Neuronal stem cell (in vitro differentiated cells): ENCODE measurements at regions not wholly inside any gene's neighbourhood (a gene's known extent, or its start where the extent isn't known, plus 50 kb on each side); places are given as distances from the start of the nearest gene placed in this dataset.

ENCODE experiments used
- DNase-seq: peaks from one replicate; pipeline ENCODE4 v3.0.0-alpha.2; 2013; ENCODE audit warnings: low spot score
- H2AFZ ChIP-seq: one replicate; pipeline ENCODE4 v1.6.1; 2013; ENCODE audit warnings: mild to moderate bottlenecking, low read length, inconsistent platforms
- H2AK5ac ChIP-seq: 2 replicates; pipeline ENCODE4 v1.6.1; 2013; ENCODE audit warnings: low read depth, mild to moderate bottlenecking, inconsistent platforms, low read length, moderate library complexity, mixed read lengths
- H2BK120ac ChIP-seq: 2 replicates; pipeline ENCODE4 v1.6.1; 2013; ENCODE audit warnings: low read depth, mild to moderate bottlenecking, inconsistent platforms, low read length, moderate library complexity, mixed read lengths
- H2BK12ac ChIP-seq: one replicate; pipeline ENCODE4 v1.6.1; 2013; ENCODE audit warnings: low read length, inconsistent platforms
- H2BK15ac ChIP-seq: 2 replicates; pipeline ENCODE4 v1.6.1; 2013; ENCODE audit warnings: mild to moderate bottlenecking, low read length, inconsistent platforms, mixed read lengths
- H2BK5ac ChIP-seq: one replicate; pipeline ENCODE4 v1.6.1; 2013; ENCODE audit warnings: inconsistent platforms, mild to moderate bottlenecking, low read length, moderate library complexity
- H3K14ac ChIP-seq: one replicate; pipeline ENCODE4 v1.6.1; 2013; ENCODE audit warnings: low read length, inconsistent platforms
- H3K18ac ChIP-seq: 2 replicates; pipeline ENCODE4 v1.6.1; 2013; ENCODE audit warnings: low read length, inconsistent platforms
- H3K23ac ChIP-seq: 2 replicates; pipeline ENCODE4 v1.6.1; 2013; ENCODE audit warnings: low read depth, mild to moderate bottlenecking, mixed read lengths, low read length, inconsistent platforms; ENCODE audit not compliant: poor library complexity
- H3K27ac ChIP-seq: replicated peaks from 3 replicates; pipeline ENCODE4 v1.5.1; 2013; ENCODE audit warnings: low read length, inconsistent platforms
- H3K27me3 ChIP-seq, 3 experiments: 2 replicates each; pipeline ENCODE4 v1.6.1; 2013; ENCODE audit warnings: low read length in 3 of 3, mild to moderate bottlenecking in 2 of 3, inconsistent platforms in 1 of 3, low read depth in 1 of 3, mixed read lengths in 1 of 3, moderate library complexity in 1 of 3; ENCODE audit not compliant: control insufficient read depth in 3 of 3, insufficient read depth in 3 of 3
- H3K36me3 ChIP-seq, 2 donors: replicated peaks in 1 of 2; 2 replicates each; pipeline ENCODE4 v1.6.1; 2013; ENCODE audit warnings: low read length in 2 of 2; ENCODE audit not compliant: control insufficient read depth in 2 of 2, insufficient read depth in 2 of 2
- H3K4ac ChIP-seq: 2 replicates; pipeline ENCODE4 v1.6.1; 2013; ENCODE audit warnings: inconsistent platforms, mild to moderate bottlenecking, low read length, moderate library complexity
- H3K4me1 ChIP-seq, 2 donors: 1 replicate in 1 of 2; 2 replicates in 1 of 2; pipeline ENCODE4 v1.6.1; 2013; ENCODE audit warnings: low read length in 2 of 2, low read depth in 1 of 2; ENCODE audit not compliant: control insufficient read depth in 2 of 2, insufficient read depth in 1 of 2
- H3K4me2 ChIP-seq: one replicate; pipeline ENCODE4 v1.6.1; 2013; ENCODE audit warnings: mild to moderate bottlenecking, low read length, inconsistent platforms; ENCODE audit not compliant: insufficient read depth, poor library complexity, severe bottlenecking
- H3K4me3 ChIP-seq, 2 donors: 2 replicates each; pipeline ENCODE4 v1.5.1; 2013; ENCODE audit warnings: low read length in 2 of 2, mild to moderate bottlenecking in 2 of 2, inconsistent platforms in 1 of 2, moderate library complexity in 1 of 2
- H3K79me1 ChIP-seq: one replicate; pipeline ENCODE4 v1.6.1; 2013; ENCODE audit warnings: low read depth, mild to moderate bottlenecking, inconsistent platforms, low read length, moderate library complexity
- H3K9ac ChIP-seq: one replicate; pipeline ENCODE4 v1.6.1; 2013; ENCODE audit warnings: mild to moderate bottlenecking, low read depth, low read length, inconsistent platforms; ENCODE audit not compliant: poor library complexity
- H3K9me3 ChIP-seq, 2 donors: replicated peaks in 1 of 2; 2 replicates each; pipeline versions ENCODE3 to v1.6.1; 2013; ENCODE audit warnings: low read length in 2 of 2, mild to moderate bottlenecking in 2 of 2, inconsistent platforms in 1 of 2, low read depth in 1 of 2, mixed read lengths in 1 of 2, moderate library complexity in 1 of 2; ENCODE audit not compliant: control insufficient read depth in 2 of 2, insufficient read depth in 1 of 2
- H4K8ac ChIP-seq: one replicate; pipeline ENCODE4 v1.6.1; 2013; ENCODE audit warnings: low read depth, mild to moderate bottlenecking, inconsistent platforms, low read length, moderate library complexity
- H4K91ac ChIP-seq: one replicate; pipeline ENCODE4 v1.6.1; 2013; ENCODE audit warnings: low read length, low read depth, mild to moderate bottlenecking, inconsistent platforms; ENCODE audit not compliant: poor library complexity
- WGBS, 2 donors: extraction: QIAGEN DNeasy Blood & Tissue Kit; methylation state at CpG; one replicate each; pipeline ENCODE4 v1.1.7; 2013; ENCODE audit warnings: missing lambda C conversion rate in 2 of 2, mixed read lengths in 1 of 2; ENCODE audit not compliant: insufficient read length in 2 of 2, insufficient replicate concordance in 1 of 2; ENCODE audit errors: extremely low coverage in 2 of 2; 5-methylcytosine and 5-hydroxymethylcytosine counted together

DNA sequence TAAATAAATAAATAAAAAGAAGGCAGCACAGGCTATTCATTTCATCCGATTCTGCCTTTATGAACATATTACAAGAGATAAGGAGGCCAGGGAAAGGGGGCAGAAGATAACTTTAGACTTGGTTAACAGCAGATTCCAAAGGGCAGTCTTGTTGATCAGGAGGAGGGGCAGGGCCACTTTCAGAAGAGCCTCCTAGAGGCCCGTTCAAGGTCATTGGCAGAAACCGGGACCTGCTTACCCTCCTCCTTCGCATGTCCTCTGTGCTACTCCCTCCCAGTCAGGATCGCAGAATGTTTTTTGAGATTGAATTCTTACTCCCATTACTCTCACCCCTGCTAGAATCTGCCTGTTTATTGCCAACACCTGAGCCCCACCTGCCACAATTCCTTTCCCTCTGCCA is 217.0 kb upstream of the IPO5 start:
- H3K27me3 ChIP-seq = no peaks in the 10 kb centered on the region
- H4K8ac ChIP-seq = no peak overlapping the region
- H3K27ac ChIP-seq = no peak overlapping the region
- no peak overlapping the region for H2BK5ac ChIP-seq
- H3K4ac ChIP-seq = no peak overlapping the region
- no peak overlapping the region for H3K4me3 ChIP-seq
- no peak overlapping the region for H2BK12ac ChIP-seq
- H3K4me2 ChIP-seq = no peak overlapping the region
- no peak for DNase-seq
- no peak overlapping the region for H3K14ac ChIP-seq
- no peaks in the 10 kb centered on the region for H3K9me3 ChIP-seq
- H2BK120ac ChIP-seq = no peak overlapping the region
- H4K91ac ChIP-seq = no peak overlapping the region
- no peaks in the 10 kb centered on the region for H3K36me3 ChIP-seq
- H3K4me1 ChIP-seq = no peaks in the 10 kb centered on the region
- no peak overlapping the region for H2AFZ ChIP-seq
- H2BK15ac ChIP-seq = no peak overlapping the region
- no CpG with 5 or more reads among the region's 5 CpGs for WGBS, 2 donors
- no peak overlapping the region for H3K9ac ChIP-seq
- H3K79me1 ChIP-seq = no peaks in the 10 kb centered on the region
- H3K23ac ChIP-seq = no peak overlapping the region
- no peak overlapping the region for H3K18ac ChIP-seq
- H2AK5ac ChIP-seq = no peak overlapping the region

DNA sequence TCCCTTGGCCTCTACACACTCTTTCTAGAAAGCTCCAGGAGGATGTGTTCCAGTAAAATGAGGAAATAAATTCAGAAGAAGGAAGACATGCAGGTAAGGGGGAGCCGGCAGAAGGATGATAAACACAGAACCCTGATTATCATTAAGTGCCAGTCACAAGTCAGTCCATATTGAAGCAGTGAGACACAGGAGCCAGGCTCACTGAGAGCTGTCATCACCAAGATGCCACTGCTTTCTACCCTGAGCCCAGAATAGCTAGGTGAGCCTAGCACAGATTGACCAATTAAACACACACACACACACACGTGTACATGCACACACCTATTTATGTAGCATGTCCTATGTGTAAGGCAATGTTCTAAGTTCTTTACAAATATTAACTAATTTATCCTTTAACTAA is 211.4 kb upstream of the IPO5 start:
- Histone ChIP-seq H2BK15ac (no peak overlapping the region), H4K8ac (no peak overlapping the region), H3K27ac (no peak overlapping the region), H3K36me3 (no peaks in the 10 kb centered on the region), H2BK120ac (no peak overlapping the region), H2BK5ac (no peak overlapping the region), H2AFZ (no peak overlapping the region), H3K9ac (no peak overlapping the region), H3K4me3 (no peak overlapping the region), H3K14ac (no peak overlapping the region), H3K4me2 (no peak overlapping the region), H3K23ac (no peak overlapping the region), H2BK12ac (no peak overlapping the region), H3K4me1 (no peaks in the 10 kb centered on the region), H3K9me3 (no peaks in the 10 kb centered on the region), H3K79me1 (no peaks in the 10 kb centered on the region), H3K27me3 (no peaks in the 10 kb centered on the region), H4K91ac (no peak overlapping the region), H3K18ac (no peak overlapping the region), H3K4ac (no peak overlapping the region), H2AK5ac (no peak overlapping the region)
- WGBS, 2 donors = no CpG with 5 or more reads among the region's 2 CpGs
- no peak for DNase-seq

DNA sequence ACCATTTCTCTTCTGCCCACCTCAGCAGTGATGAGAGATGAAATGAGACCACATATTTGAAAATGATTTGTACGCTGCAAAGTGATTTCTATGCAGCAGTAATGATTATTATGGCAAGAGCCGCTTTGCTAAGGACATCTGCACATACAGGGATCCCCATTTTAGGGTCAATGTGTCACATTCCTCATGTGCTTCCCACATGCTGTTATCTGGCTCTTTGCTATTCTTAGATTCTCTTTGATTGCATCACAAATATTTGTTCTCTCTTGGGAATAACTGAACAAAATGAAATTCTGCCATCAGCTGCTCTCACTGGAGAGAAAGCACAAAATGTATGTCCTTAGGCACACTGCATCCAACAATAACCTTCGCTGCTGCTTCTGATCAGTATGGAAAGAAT is 209.5 kb upstream of the IPO5 start:
- Histone ChIP-seq H3K27me3 (no peaks in the 10 kb centered on the region), H4K91ac (no peak overlapping the region), H3K4ac (no peak overlapping the region), H3K4me3 (no peak overlapping the region), H2BK12ac (no peak overlapping the region), H3K36me3 (no peaks in the 10 kb centered on the region), H3K9me3 (no peaks in the 10 kb centered on the region), H4K8ac (no peak overlapping the region), H3K9ac (no peak overlapping the region), H3K18ac (no peak overlapping the region), H3K79me1 (no peaks in the 10 kb centered on the region), H2AK5ac (no peak overlapping the region), H3K4me2 (no peak overlapping the region), H3K23ac (no peak overlapping the region), H2BK15ac (no peak overlapping the region), H3K27ac (no peak overlapping the region), H3K14ac (no peak overlapping the region), H3K4me1 (no peaks in the 10 kb centered on the region), H2BK120ac (no peak overlapping the region), H2AFZ (no peak overlapping the region), H2BK5ac (no peak overlapping the region)
- DNase-seq = no peak
- WGBS, 2 donors = no CpG with 5 or more reads among the region's 3 CpGs

DNA sequence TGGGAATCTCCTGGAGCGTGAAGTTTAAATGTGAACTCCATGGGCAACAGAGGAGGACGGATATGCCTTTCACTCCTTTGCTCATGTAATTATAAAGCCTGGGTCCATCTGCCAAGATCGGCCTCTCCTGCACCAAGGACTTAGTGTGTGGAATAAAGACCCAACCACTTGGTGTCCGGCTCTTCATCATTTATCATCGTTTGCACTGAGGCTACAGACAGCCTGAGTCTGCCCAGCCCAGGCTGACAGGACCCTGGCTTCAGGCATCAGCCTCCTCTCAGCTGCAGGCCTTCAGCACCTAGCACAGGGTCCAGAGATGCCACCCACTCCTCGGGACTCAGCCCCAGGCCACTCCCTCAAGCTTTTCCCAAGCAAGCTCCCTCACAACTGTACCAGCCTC is 206.8 kb upstream of the IPO5 start:
- Histone ChIP-seq H3K36me3 (no peaks in the 10 kb centered on the region), H2BK15ac (no peak overlapping the region), H3K79me1 (no peaks in the 10 kb centered on the region), H2BK12ac (no peak overlapping the region), H4K8ac (no peak overlapping the region), H3K27me3 (no peaks in the 10 kb centered on the region), H3K4ac (no peak overlapping the region), H3K4me3 (no peak overlapping the region), H3K14ac (no peak overlapping the region), H3K27ac (no peak overlapping the region), H2BK120ac (no peak overlapping the region), H4K91ac (no peak overlapping the region), H3K23ac (no peak overlapping the region), H3K9me3 (peaks cover 0 to 2% of the 10 kb centered on the region in 2 donors), H3K9ac (no peak overlapping the region), H3K18ac (no peak overlapping the region), H3K4me1 (no peaks in the 10 kb centered on the region), H3K4me2 (no peak overlapping the region), H2AK5ac (no peak overlapping the region), H2BK5ac (no peak overlapping the region), H2AFZ (no peak overlapping the region)
- no CpG with 5 or more reads among the region's 6 CpGs for WGBS, 2 donors
- no peak for DNase-seq
